GM23338 (cell line): ENCODE measurements at regions not wholly inside any gene's neighbourhood (a gene's known extent, or its start where the extent isn't known, plus 50 kb on each side); places are given as distances from the start of the nearest gene placed in this dataset.
"Not testable (repeated sequence)": the region's sequence is repeated elsewhere in the genome, so short reads cannot be mapped to it uniquely, and the experiment has no call there.

Experiments used
- EZH2phosphoT487 ChIP-seq: fragments of 200-600 bp; sonication (generic); IDR thresholded peaks from one replicate; pipeline ENCODE4 v1.8.1; 2018; ENCODE audit warnings: antibody characterized with exemption; ENCODE audit not compliant: unreplicated experiment
- NANOG ChIP-seq: IDR thresholded peaks from 2 replicates; pipeline ENCODE4 v1.6.1; 2016; ENCODE audit warnings: antibody characterized with exemption, borderline replicate concordance
- ZNF114 ChIP-seq: fragments of 250-450 bp; sonication (Bioruptor Pico); IDR thresholded peaks from 2 replicates; pipeline ENCODE4 v1.5.0; 2020; ENCODE audit warnings: mild to moderate bottlenecking, moderate library complexity
- TF ChIP-seq, protein P1 (sequence below), 2 experiments: fragments of 200-600 bp in 1 of 2; sonication (generic) in 1 of 2; conservative IDR thresholded peaks; 2 replicates each; pipeline versions ENCODE4 v1.5.1 to v1.6.1; 2016 to 2017; ENCODE audit warnings: antibody characterized with exemption in 2 of 2, low read depth in 2 of 2, mild to moderate bottlenecking in 2 of 2, moderate library complexity in 1 of 2

GRCh38 chr9:61573432-61573831 lies 383.6 kb downstream of the SPATA31A7 start:
- TF ChIP-seq, protein P1, sequence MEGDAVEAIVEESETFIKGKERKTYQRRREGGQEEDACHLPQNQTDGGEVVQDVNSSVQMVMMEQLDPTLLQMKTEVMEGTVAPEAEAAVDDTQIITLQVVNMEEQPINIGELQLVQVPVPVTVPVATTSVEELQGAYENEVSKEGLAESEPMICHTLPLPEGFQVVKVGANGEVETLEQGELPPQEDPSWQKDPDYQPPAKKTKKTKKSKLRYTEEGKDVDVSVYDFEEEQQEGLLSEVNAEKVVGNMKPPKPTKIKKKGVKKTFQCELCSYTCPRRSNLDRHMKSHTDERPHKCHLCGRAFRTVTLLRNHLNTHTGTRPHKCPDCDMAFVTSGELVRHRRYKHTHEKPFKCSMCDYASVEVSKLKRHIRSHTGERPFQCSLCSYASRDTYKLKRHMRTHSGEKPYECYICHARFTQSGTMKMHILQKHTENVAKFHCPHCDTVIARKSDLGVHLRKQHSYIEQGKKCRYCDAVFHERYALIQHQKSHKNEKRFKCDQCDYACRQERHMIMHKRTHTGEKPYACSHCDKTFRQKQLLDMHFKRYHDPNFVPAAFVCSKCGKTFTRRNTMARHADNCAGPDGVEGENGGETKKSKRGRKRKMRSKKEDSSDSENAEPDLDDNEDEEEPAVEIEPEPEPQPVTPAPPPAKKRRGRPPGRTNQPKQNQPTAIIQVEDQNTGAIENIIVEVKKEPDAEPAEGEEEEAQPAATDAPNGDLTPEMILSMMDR (conservative IDR thresholded peaks at IDR 0.05; ENCODE audit: low read depth in 2 of 2), result not testable (repeated sequence)
- not testable (repeated sequence) for TF ChIP-seq NANOG; ZNF114 (CRISPR knock-in tag); EZH2phosphoT487
